ENCODE measurements at regions not wholly inside any gene's neighbourhood (a gene's known extent, or its start where the extent isn't known, plus 50 kb on each side); places are given as distances from the start of the nearest gene placed in this dataset.
"Not testable (repeated sequence)": the region's sequence is repeated elsewhere in the genome, so short reads cannot be mapped to it uniquely, and the experiment has no call there.

GRCh38 chr10:36538953-36539586 is 586.3 kb upstream of the ANKRD30A start:
- no peak for TF ChIP-seq CTCF (IDR thresholded peaks at IDR 0.05; ENCODE audit: borderline replicate concordance, control extremely low read depth, extremely low read depth, insufficient read depth, missing control alignments)
- DNase-seq (ENCODE audit: low spot score) = no peak
- in situ Hi-C loops (cut with MboI; ENCODE audit: low sequenced_read_pairs, unreplicated experiment) = no loop called here

- DNase-seq (ENCODE audit: low spot score) = no peak
- in situ Hi-C loops (cut with MboI; ENCODE audit: low sequenced_read_pairs, unreplicated experiment) = no loop called here
- TF ChIP-seq CTCF (IDR thresholded peaks at IDR 0.05; ENCODE audit: borderline replicate concordance, control extremely low read depth, extremely low read depth, insufficient read depth, missing control alignments) = no peak
These were observed 590.9 kb upstream of the ANKRD30A start for GRCh38 chr10:36534471-36535002.

- in situ Hi-C loops (cut with MboI; ENCODE audit: low sequenced_read_pairs, unreplicated experiment) = no loop called here
- DNase-seq (ENCODE audit: low spot score) = no peak
- no peak for TF ChIP-seq CTCF (IDR thresholded peaks at IDR 0.05; ENCODE audit: borderline replicate concordance, control extremely low read depth, extremely low read depth, insufficient read depth, missing control alignments)
These were observed 591.5 kb upstream of the ANKRD30A start for GRCh38 chr10:36533861-36534260.

GRCh38 chr10:36533316-36533715 is 592.1 kb upstream of the ANKRD30A start:
- no peak for TF ChIP-seq CTCF (IDR thresholded peaks at IDR 0.05; ENCODE audit: borderline replicate concordance, control extremely low read depth, extremely low read depth, insufficient read depth, missing control alignments)
- in situ Hi-C loops (cut with MboI; ENCODE audit: low sequenced_read_pairs, unreplicated experiment) = no loop called here
- DNase-seq (ENCODE audit: low spot score) = no peak

- DNase-seq (ENCODE audit: low spot score) = no peak
- no peak for TF ChIP-seq CTCF (IDR thresholded peaks at IDR 0.05; ENCODE audit: borderline replicate concordance, control extremely low read depth, extremely low read depth, insufficient read depth, missing control alignments)
- in situ Hi-C loops (cut with MboI; ENCODE audit: low sequenced_read_pairs, unreplicated experiment) = no loop called here
These were observed 593.8 kb upstream of the ANKRD30A start for GRCh38 chr10:36531621-36532020.

GRCh38 chr10:36526033-36526432 is 599.4 kb upstream of the ANKRD30A start:
- in situ Hi-C loops (cut with MboI; ENCODE audit: low sequenced_read_pairs, unreplicated experiment) = no loop called here
- no peak for TF ChIP-seq CTCF (IDR thresholded peaks at IDR 0.05; ENCODE audit: borderline replicate concordance, control extremely low read depth, extremely low read depth, insufficient read depth, missing control alignments)
- DNase-seq (ENCODE audit: low spot score) = no peak

GRCh38 chr10:36524126-36524525 is 601.3 kb upstream of the ANKRD30A start:
- DNase-seq (ENCODE audit: low spot score); in situ Hi-C loops (cut with MboI; ENCODE audit: low sequenced_read_pairs, unreplicated experiment): not testable (repeated sequence)
